ENCODE measurements at regions not wholly inside any gene's neighbourhood (a gene's known extent, or its start where the extent isn't known, plus 50 kb on each side); places are given as distances from the start of the nearest gene placed in this dataset.

GRCh38 chr14:25132094-25132493 lies 82.1 kb upstream of the STXBP6 start:
- no peaks in the 10 kb centered on the region for H3K9me2 ChIP-seq
- no peak overlapping the region for H3K4me2 ChIP-seq
- no peaks in the 10 kb centered on the region for H3F3A ChIP-seq (replicated peaks; ENCODE audit: insufficient read depth)
- no peaks in the 10 kb centered on the region for H3K36me3 ChIP-seq (replicated peaks in 1 of 2; ENCODE audit: control insufficient read depth in 1 of 2, insufficient read depth in 2 of 2, low read length in 1 of 2)
- no peak overlapping the region for H2AFZ ChIP-seq (ENCODE audit: low read depth)
- POLR2A ChIA-PET, result no interaction called here
- DNase-seq, result no peak
- no peak for TF ChIP-seq RXRA (IDR thresholded peaks at IDR 0.05; ENCODE audit: borderline replicate concordance, low read depth)
- TF ChIP-seq CHD2 (IDR thresholded peaks at IDR 0.05; ENCODE audit: low read length, partially characterized antibody), result no peak
- no peak for TF ChIP-seq JUND (IDR thresholded peaks at IDR 0.05)
- no peak for TF ChIP-seq RCOR1 (IDR thresholded peaks at IDR 0.05; ENCODE audit: low read length)
- TF ChIP-seq, protein P1, sequence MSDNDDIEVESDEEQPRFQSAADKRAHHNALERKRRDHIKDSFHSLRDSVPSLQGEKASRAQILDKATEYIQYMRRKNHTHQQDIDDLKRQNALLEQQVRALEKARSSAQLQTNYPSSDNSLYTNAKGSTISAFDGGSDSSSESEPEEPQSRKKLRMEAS (IDR thresholded peaks at IDR 0.05; ENCODE audit: low read depth), result no peak
- no peak for TF ChIP-seq EZH2phosphoT487 (IDR thresholded peaks at IDR 0.05; ENCODE audit: borderline replicate concordance, low read depth)
- no peak for TF ChIP-seq YY1 (IDR thresholded peaks at IDR 0.05; ENCODE audit: low read depth)
- no peak for TF ChIP-seq NRF1 (IDR thresholded peaks at IDR 0.05; ENCODE audit: low read depth, low read length)
- TF ChIP-seq, protein P2, sequence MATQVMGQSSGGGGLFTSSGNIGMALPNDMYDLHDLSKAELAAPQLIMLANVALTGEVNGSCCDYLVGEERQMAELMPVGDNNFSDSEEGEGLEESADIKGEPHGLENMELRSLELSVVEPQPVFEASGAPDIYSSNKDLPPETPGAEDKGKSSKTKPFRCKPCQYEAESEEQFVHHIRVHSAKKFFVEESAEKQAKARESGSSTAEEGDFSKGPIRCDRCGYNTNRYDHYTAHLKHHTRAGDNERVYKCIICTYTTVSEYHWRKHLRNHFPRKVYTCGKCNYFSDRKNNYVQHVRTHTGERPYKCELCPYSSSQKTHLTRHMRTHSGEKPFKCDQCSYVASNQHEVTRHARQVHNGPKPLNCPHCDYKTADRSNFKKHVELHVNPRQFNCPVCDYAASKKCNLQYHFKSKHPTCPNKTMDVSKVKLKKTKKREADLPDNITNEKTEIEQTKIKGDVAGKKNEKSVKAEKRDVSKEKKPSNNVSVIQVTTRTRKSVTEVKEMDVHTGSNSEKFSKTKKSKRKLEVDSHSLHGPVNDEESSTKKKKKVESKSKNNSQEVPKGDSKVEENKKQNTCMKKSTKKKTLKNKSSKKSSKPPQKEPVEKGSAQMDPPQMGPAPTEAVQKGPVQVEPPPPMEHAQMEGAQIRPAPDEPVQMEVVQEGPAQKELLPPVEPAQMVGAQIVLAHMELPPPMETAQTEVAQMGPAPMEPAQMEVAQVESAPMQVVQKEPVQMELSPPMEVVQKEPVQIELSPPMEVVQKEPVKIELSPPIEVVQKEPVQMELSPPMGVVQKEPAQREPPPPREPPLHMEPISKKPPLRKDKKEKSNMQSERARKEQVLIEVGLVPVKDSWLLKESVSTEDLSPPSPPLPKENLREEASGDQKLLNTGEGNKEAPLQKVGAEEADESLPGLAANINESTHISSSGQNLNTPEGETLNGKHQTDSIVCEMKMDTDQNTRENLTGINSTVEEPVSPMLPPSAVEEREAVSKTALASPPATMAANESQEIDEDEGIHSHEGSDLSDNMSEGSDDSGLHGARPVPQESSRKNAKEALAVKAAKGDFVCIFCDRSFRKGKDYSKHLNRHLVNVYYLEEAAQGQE (IDR thresholded peaks at IDR 0.05; ENCODE audit: low read depth, low read length), result no peak
- 2% methylated on average over 2 of the region's 2 CpGs for WGBS (ENCODE audit: low lambda C conversion rate)
- peaks cover 20% of the 10 kb centered on the region; the same call in 1 of the 2 replicates for H3K27me3 ChIP-seq (ENCODE audit: insufficient read depth)
- H4K20me1 ChIP-seq (ENCODE audit: insufficient read depth), result no peaks in the 10 kb centered on the region
- H3K79me2 ChIP-seq (ENCODE audit: insufficient read depth), result no peaks in the 10 kb centered on the region
- CTCF ChIA-PET, result interaction anchor here (0.6 to 3.2 kb wide), 19 partner anchors 10 to 562 kb away, joined by 3 to 26 read pairs (median 6); no protein-coding TSS in a partner anchor
- H3K9me3 ChIP-seq, result no peaks in the 10 kb centered on the region
- no peak overlapping the region for H3K9ac ChIP-seq
- H3K27ac ChIP-seq (ENCODE audit: low read depth in 2 of 2, low read length in 1 of 2), result no peak overlapping the region
- H3K4me1 ChIP-seq (ENCODE audit: control insufficient read depth in 1 of 2, insufficient read depth in 2 of 2, low read depth in 1 of 2, low read length in 1 of 2), result no peaks in the 10 kb centered on the region
- no peak overlapping the region for H3K4me3 ChIP-seq (ENCODE audit: low read depth in 2 of 2, low read length in 1 of 2)

DNA sequence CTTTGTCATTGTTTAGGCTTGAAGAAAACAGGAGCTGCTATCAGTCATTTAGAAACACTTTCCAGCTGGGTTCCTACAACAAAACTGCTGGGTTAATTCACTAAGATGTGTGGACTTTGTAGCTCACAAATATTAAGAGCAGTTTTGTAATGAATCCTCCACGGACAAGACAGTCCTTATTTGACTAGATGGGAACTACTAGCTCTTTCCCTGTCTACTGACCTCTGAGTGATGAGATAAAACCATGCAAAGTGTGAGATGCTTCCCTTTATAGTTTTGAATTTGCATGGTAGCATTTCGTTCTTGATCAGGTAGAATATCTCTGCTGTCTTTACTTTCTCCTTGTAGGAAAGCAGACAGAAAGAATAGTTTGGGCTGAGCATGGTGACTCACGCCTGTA lies 72.9 kb upstream of the STXBP6 start:
- no peak for DNase-seq
- Histone ChIP-seq H3F3A (replicated peaks; ENCODE audit: insufficient read depth) (no peaks in the 10 kb centered on the region), H3K27ac (ENCODE audit: low read depth in 2 of 2, low read length in 1 of 2) (no peak overlapping the region), H3K9ac (no peak overlapping the region), H3K27me3 (ENCODE audit: insufficient read depth) (no peaks in the 10 kb centered on the region), H4K20me1 (ENCODE audit: insufficient read depth) (no peaks in the 10 kb centered on the region), H3K4me3 (ENCODE audit: low read depth in 2 of 2, low read length in 1 of 2) (no peak overlapping the region), H3K9me3 (no peaks in the 10 kb centered on the region), H3K79me2 (ENCODE audit: insufficient read depth) (no peaks in the 10 kb centered on the region), H3K9me2 (no peaks in the 10 kb centered on the region), H3K4me1 (ENCODE audit: control insufficient read depth in 1 of 2, insufficient read depth in 2 of 2, low read depth in 1 of 2, low read length in 1 of 2) (no peaks in the 10 kb centered on the region), H2AFZ (ENCODE audit: low read depth) (no peak overlapping the region), H3K36me3 (replicated peaks in 1 of 2; ENCODE audit: control insufficient read depth in 1 of 2, insufficient read depth in 2 of 2, low read length in 1 of 2) (no peaks in the 10 kb centered on the region), H3K4me2 (no peak overlapping the region)
- ChIA-PET POLR2A (no interaction called here), CTCF (interaction anchor here (1.2 to 4.8 kb wide), 2 partner anchors 10 to 316 kb away, joined by 3 to 25 read pairs; no protein-coding TSS in a partner anchor)
- 12% methylated on average over 3 of the region's 3 CpGs for WGBS (ENCODE audit: low lambda C conversion rate)
- no peak for TF ChIP-seq EP300 (IDR thresholded peaks at IDR 0.05; ENCODE audit: borderline replicate concordance in 1 of 2, low read depth in 1 of 2, low read length in 1 of 2)
- no peak for TF ChIP-seq CHD2 (IDR thresholded peaks at IDR 0.05; ENCODE audit: low read length, partially characterized antibody)
- TF ChIP-seq, protein P1 (IDR thresholded peaks at IDR 0.05; ENCODE audit: low read depth), result no peak
- no peak for TF ChIP-seq SMC3 (IDR thresholded peaks at IDR 0.05; ENCODE audit: low read depth, low read length)
- TF ChIP-seq EZH2phosphoT487 (IDR thresholded peaks at IDR 0.05; ENCODE audit: borderline replicate concordance, low read depth), result no peak

Data from SK-N-SH (cell line).